8988T (cell line): ENCODE measurements at regions not wholly inside any gene's neighbourhood (a gene's known extent, or its start where the extent isn't known, plus 50 kb on each side); places are given as distances from the start of the nearest gene placed in this dataset.

Experiments
- DNase-seq: peaks from one replicate; pipeline ENCODE4 v3.0.0; 2011

GRCh38 chr9:95822583-95823431 is 52.7 kb upstream of the ERCC6L2 start:
- no peak for DNase-seq

- no peak for DNase-seq
These were observed 53.5 kb upstream of the ERCC6L2 start for GRCh38 chr9:95822015-95822414.

- no peak for DNase-seq
These were observed 55.4 kb upstream of the ERCC6L2 start for GRCh38 chr9:95820074-95820473.

- DNase-seq: no peak
These were observed 55.9 kb upstream of the ERCC6L2 start for GRCh38 chr9:95819636-95820035.

GRCh38 chr9:95817205-95817604 is 58.3 kb upstream of the ERCC6L2 start:
- no peak for DNase-seq

- DNase-seq: no peak
These were observed 58.8 kb upstream of the ERCC6L2 start for GRCh38 chr9:95816716-95817115.

GRCh38 chr9:95815961-95816360 is 59.5 kb upstream of the ERCC6L2 start:
- no peak for DNase-seq

- DNase-seq: no peak
These were observed 60.4 kb upstream of the ERCC6L2 start for GRCh38 chr9:95815133-95815532.

- no peak for DNase-seq
These were observed 61.6 kb upstream of the ERCC6L2 start for GRCh38 chr9:95813923-95814322.

GRCh38 chr9:95810814-95811213 is 64.7 kb upstream of the ERCC6L2 start:
- DNase-seq: no peak

GRCh38 chr9:95810133-95810532 is 65.4 kb upstream of the ERCC6L2 start:
- no peak for DNase-seq

GRCh38 chr9:95809686-95810085 is 65.8 kb upstream of the ERCC6L2 start:
- DNase-seq: no peak

GRCh38 chr9:95808011-95808410 is 67.5 kb upstream of the ERCC6L2 start:
- DNase-seq: no peak

GRCh38 chr9:95807326-95807947 is 68.1 kb upstream of the ERCC6L2 start:
- no peak for DNase-seq

- DNase-seq: no peak
These were observed 72.3 kb upstream of the ERCC6L2 start for GRCh38 chr9:95803197-95803596.

- DNase-seq: no peak
These were observed 73.7 kb upstream of the ERCC6L2 start for GRCh38 chr9:95801797-95802196.

- DNase-seq: no peak
These were observed 79.5 kb upstream of the ERCC6L2 start for GRCh38 chr9:95796029-95796428.

- DNase-seq: no peak
These were observed 81.3 kb upstream of the ERCC6L2 start for GRCh38 chr9:95793924-95794828.

- no peak for DNase-seq
These were observed 83.8 kb upstream of the ERCC6L2 start for GRCh38 chr9:95791695-95792094.

- DNase-seq: no peak
These were observed 84.2 kb upstream of the ERCC6L2 start for GRCh38 chr9:95791286-95791685.

- DNase-seq: no peak
These were observed 86.9 kb upstream of the ERCC6L2 start for GRCh38 chr9:95788521-95788991.

- no peak for DNase-seq
These were observed 87.5 kb upstream of the ERCC6L2 start for GRCh38 chr9:95788021-95788420.

- DNase-seq: no peak
These were observed 90.3 kb upstream of the ERCC6L2 start for GRCh38 chr9:95785209-95785608.
